H9 (cell line): ENCODE measurements at regions not wholly inside any gene's neighbourhood (a gene's known extent, or its start where the extent isn't known, plus 50 kb on each side); places are given as distances from the start of the nearest gene placed in this dataset.

Source experiments
- DNase-seq: peaks from one replicate; pipeline ENCODE4 v3.0.0-alpha.2; 2017
- H2AFZ ChIP-seq: one replicate; pipeline ENCODE4 v1.6.1; 2013; ENCODE audit warnings: mild to moderate bottlenecking, low read length, control low read depth, moderate library complexity
- H2AK5ac ChIP-seq: 2 replicates; pipeline ENCODE4 v1.6.1; 2013; ENCODE audit warnings: low read length, control low read depth, mixed read lengths; ENCODE audit not compliant: insufficient read length
- H2BK120ac ChIP-seq: one replicate; pipeline ENCODE4 v1.6.1; 2013; ENCODE audit warnings: low read depth, mild to moderate bottlenecking, low read length, control low read depth, inconsistent platforms; ENCODE audit not compliant: poor library complexity, severe bottlenecking
- H2BK12ac ChIP-seq: 2 replicates; pipeline ENCODE4 v1.6.1; 2013; ENCODE audit warnings: low read length, control low read depth, mixed read lengths, low read depth; ENCODE audit not compliant: insufficient read length
- H2BK15ac ChIP-seq: 2 replicates; pipeline ENCODE4 v1.6.1; 2013; ENCODE audit warnings: low read depth, low read length, control low read depth
- H2BK20ac ChIP-seq: one replicate; pipeline ENCODE4 v1.6.1; 2013; ENCODE audit warnings: low read depth, mild to moderate bottlenecking, low read length, control low read depth, inconsistent platforms; ENCODE audit not compliant: poor library complexity, severe bottlenecking
- H2BK5ac ChIP-seq: 2 replicates; pipeline ENCODE4 v1.6.1; 2013; ENCODE audit warnings: low read length, control low read depth, mixed read lengths; ENCODE audit not compliant: insufficient read length
- H3K14ac ChIP-seq: 2 replicates; pipeline ENCODE4 v1.6.1; 2013; ENCODE audit warnings: low read length, control low read depth; ENCODE audit not compliant: insufficient read depth
- H3K18ac ChIP-seq: 2 replicates; pipeline ENCODE4 v1.6.1; 2013; ENCODE audit warnings: low read depth, mild to moderate bottlenecking, mixed read lengths, low read length, control low read depth; ENCODE audit not compliant: insufficient read length
- H3K23ac ChIP-seq: 2 replicates; pipeline ENCODE4 v1.6.1; 2013; ENCODE audit warnings: low read length, control low read depth, mixed read lengths, low read depth; ENCODE audit not compliant: insufficient read length
- H3K23me2 ChIP-seq: 2 replicates; pipeline ENCODE4 v1.6.1; 2013; ENCODE audit warnings: low read depth, mild to moderate bottlenecking, mixed read lengths, low read length, control low read depth; ENCODE audit not compliant: insufficient read length, poor library complexity, severe bottlenecking
- H3K27ac ChIP-seq: 2 replicates; pipeline ENCODE4 v1.5.1; 2013; ENCODE audit warnings: low read length, control low read depth, mixed read lengths, low read depth; ENCODE audit not compliant: insufficient read length
- H3K27me3 ChIP-seq: 2 replicates; pipeline ENCODE4 v1.6.1; 2013; ENCODE audit warnings: low read length, control low read depth, inconsistent platforms; ENCODE audit not compliant: insufficient read depth
- H3K4ac ChIP-seq: 2 replicates; pipeline ENCODE4 v1.6.1; 2013; ENCODE audit warnings: low read depth, mild to moderate bottlenecking, control low read depth, inconsistent platforms, low read length, moderate library complexity
- H3K4me1 ChIP-seq: 2 replicates; pipeline ENCODE4 v1.6.1; 2013; ENCODE audit warnings: low read length, control low read depth, inconsistent platforms; ENCODE audit not compliant: insufficient read depth
- H3K4me2 ChIP-seq: 2 replicates; pipeline ENCODE4 v1.6.1; 2013; ENCODE audit warnings: low read length, control low read depth, mixed read lengths; ENCODE audit not compliant: insufficient read length, insufficient read depth
- H3K56ac ChIP-seq: 2 replicates; pipeline ENCODE4 v1.6.1; 2013; ENCODE audit warnings: low read depth, mild to moderate bottlenecking, mixed read lengths, low read length, control low read depth; ENCODE audit not compliant: insufficient read length
- H3K79me1 ChIP-seq: 2 replicates; pipeline ENCODE4 v1.6.1; 2013; ENCODE audit warnings: low read depth, mild to moderate bottlenecking, moderate library complexity, low read length, control low read depth, inconsistent platforms; ENCODE audit not compliant: insufficient read depth, poor library complexity, severe bottlenecking
- H3K79me2 ChIP-seq: 2 replicates; pipeline ENCODE4 v1.6.1; 2013; ENCODE audit warnings: low read length, control low read depth, inconsistent platforms; ENCODE audit not compliant: insufficient read depth
- H3K9ac ChIP-seq: 2 replicates; pipeline ENCODE4 v1.6.1; 2013; ENCODE audit warnings: low read length, control low read depth, mixed read lengths; ENCODE audit not compliant: insufficient read length; ENCODE audit errors: extremely low read depth
- H3K9me3 ChIP-seq: one replicate; pipeline ENCODE4 v1.6.1; 2013; ENCODE audit warnings: low read depth, low read length, inconsistent platforms; ENCODE audit not compliant: control insufficient read depth
- H3T11ph ChIP-seq: one replicate; pipeline ENCODE4 v1.6.1; 2013; ENCODE audit warnings: mild to moderate bottlenecking, low read length, control low read depth, inconsistent platforms
- H4K20me1 ChIP-seq: one replicate; pipeline ENCODE4 v1.6.1; 2013; ENCODE audit not compliant: control insufficient read depth, insufficient read length, insufficient read depth
- H4K5ac ChIP-seq: 2 replicates; pipeline ENCODE4 v1.6.1; 2013; ENCODE audit warnings: low read depth, mild to moderate bottlenecking, mixed read lengths, low read length, control low read depth; ENCODE audit not compliant: insufficient read length
- H4K8ac ChIP-seq: replicated peaks from 2 replicates; pipeline ENCODE4 v1.6.1; 2013; ENCODE audit warnings: low read length, control low read depth, mixed read lengths, low read depth; ENCODE audit not compliant: insufficient read length
- H4K91ac ChIP-seq: 2 replicates; pipeline ENCODE4 v1.6.1; 2013; ENCODE audit warnings: low read depth, mild to moderate bottlenecking, moderate library complexity, mixed read lengths, low read length, control low read depth; ENCODE audit not compliant: insufficient read length
- H3K27ac Mint-ChIP-seq, 3 experiments: 2 replicates in 2 of 3; 3 replicates in 1 of 3; pipeline ENCODE4 v1.8.0; 2020 to 2021; ENCODE audit warnings: mixed read lengths in 3 of 3, mild to moderate bottlenecking in 1 of 3, moderate library complexity in 1 of 3
- H3K27me3 Mint-ChIP-seq: 2 replicates; pipeline ENCODE4 v1.8.0; 2021; ENCODE audit warnings: low read depth, mild to moderate bottlenecking, moderate library complexity, mixed read lengths
- H3K36me3 Mint-ChIP-seq, 3 experiments: 2 replicates in 2 of 3; 3 replicates in 1 of 3; pipeline ENCODE4 v1.8.0; 2020 to 2021; ENCODE audit warnings: low read depth in 3 of 3, mixed read lengths in 3 of 3; ENCODE audit not compliant: insufficient read depth in 1 of 3
- H3K4me1 Mint-ChIP-seq, 2 experiments: 2 replicates each; pipeline ENCODE4 v1.8.0; 2020; ENCODE audit warnings: mixed read lengths in 2 of 2
- H3K4me3 Mint-ChIP-seq, 2 experiments: 2 replicates in 1 of 2; 3 replicates in 1 of 2; pipeline ENCODE4 v1.8.0; 2020 to 2021; ENCODE audit warnings: mild to moderate bottlenecking in 2 of 2, mixed read lengths in 2 of 2, moderate library complexity in 1 of 2
- H3K9me3 Mint-ChIP-seq, 2 experiments: 2 replicates in 1 of 2; 3 replicates in 1 of 2; pipeline ENCODE4 v1.8.0; 2020; ENCODE audit warnings: mild to moderate bottlenecking in 2 of 2, mixed read lengths in 2 of 2, moderate library complexity in 1 of 2
- CTCF ChIP-seq: fragments of 200-600 bp; sonication (generic); conservative IDR thresholded peaks from 3 replicates; pipeline ENCODE4 v1.8.0; 2021; ENCODE audit warnings: antibody characterized with exemption, mild to moderate bottlenecking
- WGBS: extraction: QIAGEN DNeasy Blood & Tissue Kit; methylation state at CpG from one replicate; pipeline ENCODE4 v1.1.7; 2013; ENCODE audit warnings: missing lambda C conversion rate, low lambda C conversion rate, mixed read lengths; ENCODE audit not compliant: insufficient read length; ENCODE audit errors: extremely low coverage; 5-methylcytosine and 5-hydroxymethylcytosine counted together

- Mint-ChIP-seq H3K36me3 (no peaks in the 10 kb centered on the region), H3K27ac (no peak overlapping the region), H3K4me3 (no peak overlapping the region), H3K27me3 (peaks cover 2% of the 10 kb centered on the region; the same call in 1 of the 2 replicates), H3K4me1 (peaks cover 24 to 36% of the 10 kb centered on the region in 2 experiments), H3K9me3 (no peaks in the 10 kb centered on the region)
- H3K23ac ChIP-seq: no peak overlapping the region
- H2BK12ac ChIP-seq: no peak overlapping the region
- no peaks in the 10 kb centered on the region for H3K27me3 ChIP-seq
- no peak overlapping the region for H3K27ac ChIP-seq
- no peak overlapping the region for H4K8ac ChIP-seq
- no peak for DNase-seq
- H3K18ac ChIP-seq: no peak overlapping the region
- no peaks in the 10 kb centered on the region for H3K79me1 ChIP-seq
- H3K9ac ChIP-seq: no peak overlapping the region
- no peak overlapping the region for H2AFZ ChIP-seq
- no peak overlapping the region for H2BK20ac ChIP-seq
- H3K4me2 ChIP-seq: no peak overlapping the region
- no peak overlapping the region for H4K91ac ChIP-seq
- no peaks in the 10 kb centered on the region for H4K20me1 ChIP-seq
- H3K9me3 ChIP-seq: no peaks in the 10 kb centered on the region
- no peak overlapping the region for H2BK5ac ChIP-seq
- H2AK5ac ChIP-seq: no peak overlapping the region
- H4K5ac ChIP-seq: no peak overlapping the region
- peaks cover 3% of the 10 kb centered on the region; the same call in 1 of the 2 replicates for H3K4me1 ChIP-seq
- H3K14ac ChIP-seq: no peak overlapping the region
- no peak overlapping the region for H3K56ac ChIP-seq
- WGBS: no CpG with 5 or more reads among the region's 3 CpGs
- no peaks in the 10 kb centered on the region for H3K23me2 ChIP-seq
- no peak overlapping the region for H2BK120ac ChIP-seq
- no peak overlapping the region for H3T11ph ChIP-seq
- H3K4ac ChIP-seq: no peak overlapping the region
- no peak for TF ChIP-seq CTCF
- H3K79me2 ChIP-seq: no peaks in the 10 kb centered on the region
- H2BK15ac ChIP-seq: no peak overlapping the region
These were observed 84.4 kb upstream of the HSPA9 start for GRCh38 chr5:138659561-138659960.
